ENCODE measurements at regions not wholly inside any gene's neighbourhood (a gene's known extent, or its start where the extent isn't known, plus 50 kb on each side); places are given as distances from the start of the nearest gene placed in this dataset.

DNA sequence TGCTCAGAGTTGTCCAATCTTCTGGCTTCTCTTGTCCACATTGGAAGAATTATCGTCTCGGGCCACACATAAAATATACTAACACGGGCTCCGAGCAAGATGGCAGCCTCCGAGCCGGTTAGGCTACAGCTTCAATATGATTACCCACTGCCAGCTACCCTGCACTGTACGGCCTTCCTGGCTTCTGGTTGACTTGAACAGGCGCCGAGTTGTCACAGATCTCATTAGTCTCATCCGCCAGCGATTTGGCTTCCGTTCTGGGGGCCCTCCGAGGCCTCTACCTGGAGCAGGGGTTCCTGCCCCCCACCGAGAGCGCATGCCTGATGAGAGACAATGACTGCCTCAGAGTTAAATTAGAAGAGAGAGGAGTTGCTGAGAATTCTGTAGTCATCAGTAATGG lies 101.2 kb upstream of the NUDT6 start:
- Histone ChIP-seq H3K9ac (no peak overlapping the region), H3K79me2 (ENCODE audit: insufficient read depth) (peaks cover 2% of the 10 kb centered on the region), H3K36me3 (replicated peaks in 1 of 2; ENCODE audit: control insufficient read depth in 1 of 2, insufficient read depth in 2 of 2, low read length in 1 of 2) (peaks cover 7 to 24% of the 10 kb centered on the region in 2 experiments), H3K27ac (ENCODE audit: low read depth in 2 of 2, low read length in 1 of 2) (no peak overlapping the region), H3K4me1 (ENCODE audit: control insufficient read depth in 1 of 2, insufficient read depth in 2 of 2, low read depth in 1 of 2, low read length in 1 of 2) (peaks cover 0 to 5% of the 10 kb centered on the region in 2 experiments; a peak in 2 of 4 replicates), H2AFZ (ENCODE audit: low read depth) (no peak overlapping the region), H3K4me3 (ENCODE audit: low read depth in 2 of 2, low read length in 1 of 2) (no peak overlapping the region), H3K4me2 (no peak overlapping the region), H3K9me3 (no peaks in the 10 kb centered on the region), H3K27me3 (ENCODE audit: insufficient read depth) (no peaks in the 10 kb centered on the region), H3K9me2 (no peaks in the 10 kb centered on the region), H3F3A (replicated peaks; ENCODE audit: insufficient read depth) (peaks cover 2% of the 10 kb centered on the region), H4K20me1 (ENCODE audit: insufficient read depth) (no peaks in the 10 kb centered on the region)
- TF ChIP-seq YY1 (IDR thresholded peaks at IDR 0.05; ENCODE audit: low read depth) (no peak), FOXM1 (IDR thresholded peaks at IDR 0.05; ENCODE audit: low read depth) (no peak), CHD2 (IDR thresholded peaks at IDR 0.05; ENCODE audit: low read length, partially characterized antibody) (no peak), RCOR1 (IDR thresholded peaks at IDR 0.05; ENCODE audit: low read length) (no peak), TCF12 (IDR thresholded peaks at IDR 0.05) (no peak), SIN3A (IDR thresholded peaks at IDR 0.05; ENCODE audit: borderline replicate concordance, low read depth, low read length) (no peak), POLR2AphosphoS5 (IDR thresholded peaks at IDR 0.05; ENCODE audit: low read depth, low read length) (no peak), GABPA (IDR thresholded peaks at IDR 0.05; ENCODE audit: low read depth) (no peak), FOSL2 (IDR thresholded peaks at IDR 0.05; ENCODE audit: borderline replicate concordance, low read depth) (no peak), ELF1 (IDR thresholded peaks at IDR 0.05) (no peak), MEF2A (IDR thresholded peaks at IDR 0.05; ENCODE audit: borderline replicate concordance, low read depth) (no peak), MXI1 (IDR thresholded peaks at IDR 0.05; ENCODE audit: low read depth, low read length) (no peak), FOXJ3 (CRISPR knock-in tag; IDR thresholded peaks at IDR 0.05) (no peak), RAD21 (IDR thresholded peaks at IDR 0.05; ENCODE audit: low read length) (no peak), EZH2phosphoT487 (IDR thresholded peaks at IDR 0.05; ENCODE audit: borderline replicate concordance, low read depth) (no peak)
- TF ChIP-seq, protein P1, sequence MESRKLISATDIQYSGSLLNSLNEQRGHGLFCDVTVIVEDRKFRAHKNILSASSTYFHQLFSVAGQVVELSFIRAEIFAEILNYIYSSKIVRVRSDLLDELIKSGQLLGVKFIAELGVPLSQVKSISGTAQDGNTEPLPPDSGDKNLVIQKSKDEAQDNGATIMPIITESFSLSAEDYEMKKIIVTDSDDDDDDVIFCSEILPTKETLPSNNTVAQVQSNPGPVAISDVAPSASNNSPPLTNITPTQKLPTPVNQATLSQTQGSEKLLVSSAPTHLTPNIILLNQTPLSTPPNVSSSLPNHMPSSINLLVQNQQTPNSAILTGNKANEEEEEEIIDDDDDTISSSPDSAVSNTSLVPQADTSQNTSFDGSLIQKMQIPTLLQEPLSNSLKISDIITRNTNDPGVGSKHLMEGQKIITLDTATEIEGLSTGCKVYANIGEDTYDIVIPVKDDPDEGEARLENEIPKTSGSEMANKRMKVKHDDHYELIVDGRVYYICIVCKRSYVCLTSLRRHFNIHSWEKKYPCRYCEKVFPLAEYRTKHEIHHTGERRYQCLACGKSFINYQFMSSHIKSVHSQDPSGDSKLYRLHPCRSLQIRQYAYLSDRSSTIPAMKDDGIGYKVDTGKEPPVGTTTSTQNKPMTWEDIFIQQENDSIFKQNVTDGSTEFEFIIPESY (IDR thresholded peaks at IDR 0.05; ENCODE audit: borderline replicate concordance, low read depth): no peak
- TF ChIP-seq, protein P2, sequence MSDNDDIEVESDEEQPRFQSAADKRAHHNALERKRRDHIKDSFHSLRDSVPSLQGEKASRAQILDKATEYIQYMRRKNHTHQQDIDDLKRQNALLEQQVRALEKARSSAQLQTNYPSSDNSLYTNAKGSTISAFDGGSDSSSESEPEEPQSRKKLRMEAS (IDR thresholded peaks at IDR 0.05; ENCODE audit: low read depth): no peak
- TF ChIP-seq, protein P3, sequence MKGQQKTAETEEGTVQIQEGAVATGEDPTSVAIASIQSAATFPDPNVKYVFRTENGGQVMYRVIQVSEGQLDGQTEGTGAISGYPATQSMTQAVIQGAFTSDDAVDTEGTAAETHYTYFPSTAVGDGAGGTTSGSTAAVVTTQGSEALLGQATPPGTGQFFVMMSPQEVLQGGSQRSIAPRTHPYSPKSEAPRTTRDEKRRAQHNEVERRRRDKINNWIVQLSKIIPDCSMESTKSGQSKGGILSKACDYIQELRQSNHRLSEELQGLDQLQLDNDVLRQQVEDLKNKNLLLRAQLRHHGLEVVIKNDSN (IDR thresholded peaks at IDR 0.05; ENCODE audit: borderline replicate concordance, low read depth): no peak
- TF ChIP-seq, protein P4, sequence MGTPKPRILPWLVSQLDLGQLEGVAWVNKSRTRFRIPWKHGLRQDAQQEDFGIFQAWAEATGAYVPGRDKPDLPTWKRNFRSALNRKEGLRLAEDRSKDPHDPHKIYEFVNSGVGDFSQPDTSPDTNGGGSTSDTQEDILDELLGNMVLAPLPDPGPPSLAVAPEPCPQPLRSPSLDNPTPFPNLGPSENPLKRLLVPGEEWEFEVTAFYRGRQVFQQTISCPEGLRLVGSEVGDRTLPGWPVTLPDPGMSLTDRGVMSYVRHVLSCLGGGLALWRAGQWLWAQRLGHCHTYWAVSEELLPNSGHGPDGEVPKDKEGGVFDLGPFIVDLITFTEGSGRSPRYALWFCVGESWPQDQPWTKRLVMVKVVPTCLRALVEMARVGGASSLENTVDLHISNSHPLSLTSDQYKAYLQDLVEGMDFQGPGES (IDR thresholded peaks at IDR 0.05; ENCODE audit: low read depth, low read length): no peak
- ChIA-PET POLR2A (no interaction called here), CTCF (no interaction called here)
- DNase-seq: no peak
- WGBS (ENCODE audit: low lambda C conversion rate): 97% methylated on average over 15 of the region's 15 CpGs

All from SK-N-SH (cell line).